ENCODE measurements at regions not wholly inside any gene's neighbourhood (a gene's known extent, or its start where the extent isn't known, plus 50 kb on each side); places are given as distances from the start of the nearest gene placed in this dataset.
"Not testable (repeated sequence)": the region's sequence is repeated elsewhere in the genome, so short reads cannot be mapped to it uniquely, and the experiment has no call there.

GRCh38 chr1:60268451-60268850 is 194.9 kb upstream of the C1orf87 start:
- DNase-seq (ENCODE audit: low read depth) = no peak

- no peak for DNase-seq (ENCODE audit: low read depth)
Measured at GRCh38 chr1:60265560-60266535, 192.3 kb upstream of the C1orf87 start.

GRCh38 chr1:60262701-60263100 is 189.1 kb upstream of the C1orf87 start:
- no peak for DNase-seq (ENCODE audit: low read depth)

- DNase-seq (ENCODE audit: low read depth) = no peak
Measured at GRCh38 chr1:60257531-60257930, 184.0 kb upstream of the C1orf87 start.

- no peak for DNase-seq (ENCODE audit: low read depth)
Measured at GRCh38 chr1:60255565-60255964, 182.0 kb upstream of the C1orf87 start.

DNA sequence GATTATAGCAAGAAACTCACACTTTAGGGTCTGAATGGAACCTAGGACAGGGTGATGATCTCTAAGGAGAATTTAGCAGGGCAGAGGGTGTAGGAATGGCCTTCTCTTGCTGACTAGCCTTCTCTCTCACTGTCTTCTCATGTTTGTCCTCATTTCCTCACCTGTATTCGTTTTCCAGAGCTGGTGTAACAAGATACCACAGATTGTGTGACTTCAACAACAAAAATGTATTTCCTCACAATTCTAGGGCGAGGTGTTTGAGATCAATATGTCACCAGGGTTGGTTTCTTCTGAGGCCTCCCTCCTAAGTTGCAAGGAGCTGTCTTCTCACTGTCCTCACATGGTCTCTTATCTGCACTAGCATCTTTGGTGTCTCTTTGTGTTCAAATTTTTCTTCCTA is 177.9 kb upstream of the C1orf87 start:
- no peak for DNase-seq (ENCODE audit: low read depth)

DNA sequence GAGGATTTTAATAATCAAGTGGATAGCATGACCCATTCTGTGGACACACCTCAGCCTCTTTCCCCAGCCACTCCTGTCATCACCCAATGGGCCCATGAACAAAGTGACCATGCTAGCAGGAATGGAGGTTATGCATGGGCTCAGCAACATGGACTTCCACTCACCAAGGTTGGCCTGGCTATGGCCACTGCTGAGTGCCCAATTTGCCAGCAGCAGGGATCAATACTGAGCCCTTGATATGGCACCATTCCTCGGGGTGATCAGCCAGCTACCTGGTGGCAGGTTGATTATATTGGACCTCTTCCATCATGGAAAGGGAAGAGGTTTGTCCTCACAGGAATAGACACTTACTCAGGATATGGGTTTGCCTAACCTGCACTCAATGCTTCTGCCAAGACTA is 173.9 kb upstream of the C1orf87 start:
- DNase-seq (ENCODE audit: low read depth) = not testable (repeated sequence)

DNA sequence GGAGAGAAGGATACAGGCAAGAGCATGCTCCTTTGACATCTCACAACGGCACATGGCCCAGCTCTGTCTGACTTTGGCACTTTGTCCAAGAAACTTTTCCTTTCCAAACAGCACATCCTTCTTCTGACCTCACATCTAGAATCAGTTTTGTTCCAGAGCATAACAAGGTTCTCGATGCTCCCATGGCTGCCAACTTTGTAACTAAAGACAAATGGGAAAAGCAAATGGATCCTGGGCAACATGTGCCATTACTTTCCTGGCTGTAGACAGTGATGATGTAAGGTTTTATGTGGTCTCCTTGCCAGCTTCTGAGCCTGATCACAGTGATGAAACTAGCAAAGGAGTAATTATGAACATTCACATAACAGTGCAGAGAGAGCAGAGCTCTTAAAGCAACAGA is 171.8 kb upstream of the C1orf87 start:
- DNase-seq (ENCODE audit: low read depth) = no peak

DNA sequence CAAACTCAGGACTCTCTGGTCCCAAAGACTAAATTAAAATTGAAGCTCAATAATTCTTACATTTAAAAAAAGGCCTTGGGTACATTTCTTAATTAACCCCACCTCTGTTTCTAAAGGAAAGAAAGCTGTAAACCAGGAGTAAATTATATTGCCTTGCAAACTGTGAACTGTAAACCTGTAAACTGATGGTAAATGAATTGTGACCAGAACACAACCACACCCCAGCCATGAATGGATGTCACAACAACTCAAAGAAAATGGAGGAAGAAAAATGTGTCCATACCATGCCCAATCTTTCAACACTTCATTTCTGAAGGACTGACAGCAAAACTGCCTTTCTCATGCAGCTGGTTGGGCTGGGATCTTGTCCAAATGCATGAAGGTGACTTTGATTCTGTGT is 171.3 kb upstream of the C1orf87 start:
- DNase-seq (ENCODE audit: low read depth) = no peak

GRCh38 chr1:60235275-60235674 is 161.7 kb upstream of the C1orf87 start:
- no peak for DNase-seq (ENCODE audit: low read depth)

- no peak for DNase-seq (ENCODE audit: low read depth)
Measured at GRCh38 chr1:60234776-60235175, 161.2 kb upstream of the C1orf87 start.

- DNase-seq (ENCODE audit: low read depth) = no peak
Measured at GRCh38 chr1:60229821-60230220, 156.3 kb upstream of the C1orf87 start.

- DNase-seq (ENCODE audit: low read depth) = no peak
Measured at GRCh38 chr1:60228041-60228491, 154.5 kb upstream of the C1orf87 start.

GRCh38 chr1:60227601-60228000 is 154.0 kb upstream of the C1orf87 start:
- no peak for DNase-seq (ENCODE audit: low read depth)

DNA sequence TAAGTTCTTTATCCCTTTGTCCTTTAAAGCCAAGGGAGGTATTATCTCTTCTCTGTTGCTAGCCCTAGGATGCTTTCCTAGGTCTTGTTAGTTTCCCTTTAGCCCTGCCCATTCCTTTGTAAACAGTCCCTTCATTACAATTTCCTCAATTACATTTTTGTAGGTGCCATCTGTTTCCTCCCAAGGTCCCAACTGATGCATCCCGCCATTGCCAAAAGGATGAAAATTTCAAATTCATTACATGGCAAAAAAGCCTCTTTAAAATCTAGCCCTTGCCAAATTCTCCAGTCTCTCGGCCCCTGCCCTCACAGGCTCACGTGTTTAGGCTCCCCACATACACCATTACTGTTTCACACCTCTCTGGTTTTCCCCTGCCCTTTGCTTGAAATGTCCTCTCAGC is 151.9 kb upstream of the C1orf87 start:
- no peak for DNase-seq (ENCODE audit: low read depth)

- no peak for DNase-seq (ENCODE audit: low read depth)
Measured at GRCh38 chr1:60224523-60224922, 151.0 kb upstream of the C1orf87 start.

DNA sequence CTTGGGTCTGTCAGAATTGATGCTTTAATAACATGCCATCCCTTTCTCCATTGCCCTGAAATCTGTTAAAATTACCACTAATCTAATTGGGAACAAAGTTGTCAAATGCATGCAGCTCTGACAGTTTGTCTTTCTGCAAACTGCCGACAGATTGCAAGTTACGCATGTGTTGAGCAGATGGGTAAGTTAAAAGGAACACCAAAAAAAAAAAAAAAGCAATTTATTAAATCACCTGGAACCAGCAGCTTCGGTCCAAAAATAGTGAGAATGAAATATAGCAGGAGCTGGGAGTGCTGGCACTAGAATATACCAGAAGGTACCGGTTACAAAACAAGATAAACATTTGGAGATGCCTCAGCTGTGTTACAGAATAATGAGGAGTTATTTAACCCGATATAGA is 149.6 kb upstream of the C1orf87 start:
- DNase-seq (ENCODE audit: low read depth) = no peak

DNA sequence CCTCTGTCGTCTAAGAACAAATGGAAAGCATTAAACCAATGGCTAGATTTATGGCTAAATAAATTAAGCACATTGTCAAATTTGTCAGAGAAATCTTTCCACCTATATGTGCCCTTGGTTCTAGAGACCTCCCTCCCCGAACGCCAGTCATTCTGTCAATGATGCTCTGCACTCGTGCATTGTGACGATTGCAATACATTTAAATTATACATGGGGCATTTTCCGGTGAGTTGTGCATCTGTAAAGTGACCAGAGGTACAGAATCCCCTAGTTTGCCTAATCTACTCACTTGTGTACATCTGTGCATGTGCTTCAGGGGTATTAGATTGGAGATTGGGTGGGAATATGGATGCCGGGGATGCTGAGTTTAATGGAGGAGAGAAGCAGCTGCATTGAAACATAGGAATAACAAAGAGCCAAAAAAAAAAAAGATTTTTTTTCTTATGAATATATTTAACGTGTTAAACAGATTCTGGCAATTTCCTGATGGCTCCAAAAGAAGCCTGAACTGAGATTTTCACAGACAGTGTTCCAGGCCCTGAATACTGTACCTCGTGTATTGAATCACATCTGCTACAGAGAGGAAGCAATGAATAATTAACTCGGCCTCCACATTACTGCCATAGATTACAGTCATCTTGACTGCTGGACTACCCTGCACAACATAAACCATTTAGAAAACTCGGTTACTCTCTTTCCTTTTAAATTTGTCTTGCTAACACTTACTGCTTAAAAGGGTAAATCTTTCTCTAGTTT is 149.0 kb upstream of the C1orf87 start:
- no peak for DNase-seq (ENCODE audit: low read depth)

DNA sequence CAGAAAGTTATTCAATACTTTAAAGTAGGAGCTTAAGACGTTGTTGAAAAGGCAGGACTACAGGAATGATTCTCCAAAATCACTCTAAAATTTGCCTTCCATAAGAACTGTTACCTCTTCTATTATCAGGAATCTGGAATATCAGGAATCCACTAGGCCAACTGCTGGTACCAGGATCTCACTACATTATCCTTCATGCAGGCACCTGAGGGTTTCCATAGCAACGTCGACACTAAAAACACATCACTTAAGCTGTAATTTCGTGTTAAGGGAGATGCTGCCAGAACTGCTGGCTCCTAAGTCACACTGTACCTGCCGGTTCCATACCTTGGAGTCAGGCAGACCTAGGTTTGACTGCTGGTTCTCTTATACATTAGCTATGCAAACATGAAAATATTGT is 139.7 kb upstream of the C1orf87 start:
- no peak for DNase-seq (ENCODE audit: low read depth)

DNA sequence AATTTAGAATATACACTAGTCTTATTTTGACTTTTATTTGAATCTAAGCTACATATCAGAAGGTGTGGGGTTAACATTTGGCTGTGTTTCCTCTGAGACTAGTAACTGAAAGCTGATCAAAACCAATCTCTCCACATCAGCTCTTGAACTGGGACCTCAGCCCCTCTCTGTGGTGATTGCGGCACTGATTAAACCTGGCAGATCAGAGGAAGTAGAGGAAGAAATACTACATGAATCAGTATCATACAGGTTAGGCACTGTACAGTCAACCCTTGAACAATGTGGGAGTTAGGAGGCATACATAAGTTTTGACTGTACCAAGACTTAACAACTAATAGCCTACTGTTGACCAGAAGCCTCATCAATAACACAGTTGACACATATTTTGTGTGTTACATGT is 122.5 kb upstream of the C1orf87 start:
- DNase-seq (ENCODE audit: low read depth) = no peak

- DNase-seq (ENCODE audit: low read depth) = no peak
Measured at GRCh38 chr1:60185684-60186083, 112.1 kb upstream of the C1orf87 start.

- no peak for DNase-seq (ENCODE audit: low read depth)
Measured at GRCh38 chr1:60184521-60184920, 111.0 kb upstream of the C1orf87 start.
